ENCODE measurements at regions not wholly inside any gene's neighbourhood (a gene's known extent, or its start where the extent isn't known, plus 50 kb on each side); places are given as distances from the start of the nearest gene placed in this dataset.
"Not testable (repeated sequence)": the region's sequence is repeated elsewhere in the genome, so short reads cannot be mapped to it uniquely, and the experiment has no call there.

- H3K36me3 ChIP-seq: no peaks in the 10 kb centered on the region
- WGBS, 2 donors (ENCODE audit: low coverage in 1 of 2): 74 to 79% methylated on average over 3 of the region's 3 CpGs
- no peak for TF ChIP-seq POLR2A (IDR thresholded peaks at IDR 0.05)
- no peak for TF ChIP-seq CTCF (IDR thresholded peaks at IDR 0.05)
- TF ChIP-seq POLR2AphosphoS5 (IDR thresholded peaks at IDR 0.05): no peak
- TF ChIP-seq EP300 (IDR thresholded peaks at IDR 0.05; ENCODE audit: low read depth): no peak
- no peak for DNase-seq
- intact Hi-C loops (cut with DNase I; ENCODE audit: low total_unique reads): no loop called here
- in situ Hi-C loops (cut with MboI; ENCODE audit: low pct_ligation_motif_present in 1 of 4, low pct_unique_long_range_greater_than_20kb in 1 of 4, low sequenced_read_pairs in 3 of 4): no loop called here
- no peaks in the 10 kb centered on the region for H3K4me1 ChIP-seq
- H3K9me3 ChIP-seq: no peaks in the 10 kb centered on the region
- no peaks in the 10 kb centered on the region for H3K27me3 ChIP-seq
- H3K4me3 ChIP-seq: no peak overlapping the region
- no peak overlapping the region for H3K27ac ChIP-seq
Measured at GRCh38 chr9:24242576-24242975, 303.1 kb downstream of the IZUMO3 start.

GRCh38 chr9:24218656-24219055 lies 327.0 kb downstream of the IZUMO3 start:
- H3K4me1 ChIP-seq: no peaks in the 10 kb centered on the region
- H3K27ac ChIP-seq: no peak overlapping the region
- intact Hi-C loops (cut with DNase I; ENCODE audit: low total_unique reads): no loop called here
- no peak for DNase-seq
- H3K4me3 ChIP-seq: no peak overlapping the region
- no peaks in the 10 kb centered on the region for H3K27me3 ChIP-seq
- 51 to 60% methylated on average over 2 of the region's 2 CpGs for WGBS, 2 donors (ENCODE audit: low coverage in 1 of 2)
- TF ChIP-seq EP300 (IDR thresholded peaks at IDR 0.05; ENCODE audit: low read depth): no peak
- no peak for TF ChIP-seq POLR2AphosphoS5 (IDR thresholded peaks at IDR 0.05)
- TF ChIP-seq POLR2A (IDR thresholded peaks at IDR 0.05): no peak
- TF ChIP-seq CTCF (IDR thresholded peaks at IDR 0.05): no peak
- H3K9me3 ChIP-seq: no peaks in the 10 kb centered on the region
- no peaks in the 10 kb centered on the region for H3K36me3 ChIP-seq
- in situ Hi-C loops (cut with MboI; ENCODE audit: low pct_ligation_motif_present in 1 of 4, low pct_unique_long_range_greater_than_20kb in 1 of 4, low sequenced_read_pairs in 3 of 4): loop anchor here in 1 of 4 donors (10.0 kb wide), 1 partner anchor 64 kb away; no protein-coding TSS in a partner anchor

- 57 to 62% methylated on average over 1 to 2 of the region's 2 CpGs for WGBS, 2 donors (ENCODE audit: low coverage in 1 of 2)
Measured at GRCh38 chr9:24210641-24211040, 335.1 kb downstream of the IZUMO3 start.

GRCh38 chr9:24189986-24190385 lies 355.7 kb downstream of the IZUMO3 start:
- no peak for TF ChIP-seq POLR2A (IDR thresholded peaks at IDR 0.05)
- TF ChIP-seq CTCF (IDR thresholded peaks at IDR 0.05): no peak
- TF ChIP-seq POLR2AphosphoS5 (IDR thresholded peaks at IDR 0.05): no peak
- TF ChIP-seq EP300 (IDR thresholded peaks at IDR 0.05; ENCODE audit: low read depth): no peak
- Histone ChIP-seq H3K4me3 (no peak overlapping the region), H3K9me3 (peaks cover 3 to 6% of the 10 kb centered on the region in 2 donors), H3K27ac (no peak overlapping the region), H3K36me3 (no peaks in the 10 kb centered on the region), H3K27me3 (no peaks in the 10 kb centered on the region), H3K4me1 (no peaks in the 10 kb centered on the region)
- in situ Hi-C loops (cut with MboI; ENCODE audit: low pct_ligation_motif_present in 1 of 4, low pct_unique_long_range_greater_than_20kb in 1 of 4, low sequenced_read_pairs in 3 of 4) (no loop called here), intact Hi-C loops (cut with DNase I; ENCODE audit: low total_unique reads) (no loop called here)
- 77 to 92% methylated on average over 1 of the region's 1 CpG for WGBS, 2 donors (ENCODE audit: low coverage in 1 of 2)
- DNase-seq: no peak

More at GRCh38 chr9:24210641-24211040, 335.1 kb downstream of the IZUMO3 start:
- H3K27ac ChIP-seq: no peak overlapping the region
- H3K4me1 ChIP-seq: no peaks in the 10 kb centered on the region
- H3K27me3 ChIP-seq: no peaks in the 10 kb centered on the region
- H3K36me3 ChIP-seq: no peaks in the 10 kb centered on the region
- H3K4me3 ChIP-seq: no peak overlapping the region
- TF ChIP-seq EP300 (IDR thresholded peaks at IDR 0.05; ENCODE audit: low read depth) (no peak), POLR2AphosphoS5 (IDR thresholded peaks at IDR 0.05) (no peak)
- no peak for DNase-seq
- H3K9me3 ChIP-seq: no peaks in the 10 kb centered on the region
- intact Hi-C loops (cut with DNase I; ENCODE audit: low total_unique reads) (no loop called here), in situ Hi-C loops (cut with MboI; ENCODE audit: low pct_ligation_motif_present in 1 of 4, low pct_unique_long_range_greater_than_20kb in 1 of 4, low sequenced_read_pairs in 3 of 4) (loop anchor here in 1 of 4 donors (10.0 kb wide), 1 partner anchor 56 kb away; no protein-coding TSS in a partner anchor)

GRCh38 chr9:24180572-24180971 lies 354.5 kb upstream of the ELAVL2 start:
- in situ Hi-C loops (cut with MboI; ENCODE audit: low pct_ligation_motif_present in 1 of 4, low pct_unique_long_range_greater_than_20kb in 1 of 4, low sequenced_read_pairs in 3 of 4); intact Hi-C loops (cut with DNase I; ENCODE audit: low total_unique reads): not testable (repeated sequence)

More at GRCh38 chr9:24180572-24180971, 354.5 kb upstream of the ELAVL2 start:
- H3K27ac ChIP-seq, H3K27me3 ChIP-seq, H3K36me3 ChIP-seq, DNase-seq, H3K9me3 ChIP-seq, H3K4me3 ChIP-seq, H3K4me1 ChIP-seq: not testable (repeated sequence)
- WGBS, 2 donors (ENCODE audit: low coverage in 1 of 2): 50 to 71% methylated on average over 1 of the region's 1 CpG
